HFFc6 (cell line): ENCODE measurements at regions not wholly inside any gene's neighbourhood (a gene's known extent, or its start where the extent isn't known, plus 50 kb on each side); places are given as distances from the start of the nearest gene placed in this dataset.

Experiments
- DNase-seq: peaks from one replicate; pipeline ENCODE4 v3.0.0-alpha.2; 2018
- H3K27ac Mint-ChIP-seq: 2 replicates; pipeline ENCODE4 v1.8.0; 2020; ENCODE audit warnings: mild to moderate bottlenecking, mixed read lengths
- H3K27me3 Mint-ChIP-seq: 2 replicates; pipeline ENCODE4 v1.8.0; 2021; ENCODE audit warnings: mild to moderate bottlenecking, moderate library complexity, mixed read lengths; ENCODE audit not compliant: insufficient read depth
- H3K36me3 Mint-ChIP-seq: 2 replicates; pipeline ENCODE4 v1.8.0; 2021; ENCODE audit warnings: low read depth, mixed read lengths
- H3K4me1 Mint-ChIP-seq: 2 replicates; pipeline ENCODE4 v1.8.0; 2020; ENCODE audit warnings: low read depth, mixed read lengths
- H3K4me3 Mint-ChIP-seq: 2 replicates; pipeline ENCODE4 v1.8.0; 2020; ENCODE audit warnings: mild to moderate bottlenecking, moderate library complexity, mixed read lengths
- H3K9me3 Mint-ChIP-seq: 2 replicates; pipeline ENCODE4 v1.8.0; 2020; ENCODE audit warnings: mild to moderate bottlenecking, mixed read lengths
- CTCF ChIP-seq: fragments of 200-600 bp; sonication (generic); IDR thresholded peaks from 2 replicates; pipeline ENCODE4 v1.5.0; 2021; ENCODE audit warnings: antibody characterized with exemption, mild to moderate bottlenecking

GRCh38 chr13:107969546-107969945 lies 245.8 kb downstream of the LIG4 start:
- Mint-ChIP-seq H3K27ac (no peak overlapping the region), H3K36me3 (no peaks in the 10 kb centered on the region), H3K27me3 (0 out of 2 replicates have a peak, but pooled peaks cover 2% of the 10 kb centered on the region), H3K4me1 (no peaks in the 10 kb centered on the region), H3K9me3 (peaks cover 41% of the 10 kb centered on the region), H3K4me3 (no peak overlapping the region)
- DNase-seq: no peak
- TF ChIP-seq CTCF: no peak

GRCh38 chr13:107968470-107968869 lies 246.9 kb downstream of the LIG4 start:
- DNase-seq: no peak
- H3K4me3 Mint-ChIP-seq: no peak overlapping the region
- no peaks in the 10 kb centered on the region for H3K4me1 Mint-ChIP-seq
- H3K9me3 Mint-ChIP-seq: peaks cover 49% of the 10 kb centered on the region
- no peak overlapping the region for H3K27ac Mint-ChIP-seq
- no peaks in the 10 kb centered on the region for H3K36me3 Mint-ChIP-seq
- H3K27me3 Mint-ChIP-seq: 0 out of 2 replicates have a peak, but pooled peaks cover 2% of the 10 kb centered on the region
- no peak for TF ChIP-seq CTCF

- peaks cover 51% of the 10 kb centered on the region for H3K9me3 Mint-ChIP-seq
- no peak for DNase-seq
- no peak for TF ChIP-seq CTCF
- H3K27ac Mint-ChIP-seq: no peak overlapping the region
- H3K36me3 Mint-ChIP-seq: no peaks in the 10 kb centered on the region
- no peaks in the 10 kb centered on the region for H3K27me3 Mint-ChIP-seq
- no peaks in the 10 kb centered on the region for H3K4me1 Mint-ChIP-seq
- no peak overlapping the region for H3K4me3 Mint-ChIP-seq
Observed at GRCh38 chr13:107964395-107964794, 250.9 kb downstream of the LIG4 start.

GRCh38 chr13:107961849-107962608 lies 253.3 kb downstream of the LIG4 start:
- Mint-ChIP-seq H3K9me3 (peaks cover 51% of the 10 kb centered on the region), H3K4me1 (no peaks in the 10 kb centered on the region)

GRCh38 chr13:107960301-107960700 lies 255.0 kb downstream of the LIG4 start:
- H3K27me3 Mint-ChIP-seq: no peaks in the 10 kb centered on the region
- H3K4me1 Mint-ChIP-seq: no peaks in the 10 kb centered on the region
- no peaks in the 10 kb centered on the region for H3K36me3 Mint-ChIP-seq
- peaks cover 54% of the 10 kb centered on the region for H3K9me3 Mint-ChIP-seq
- TF ChIP-seq CTCF: no peak
- no peak overlapping the region for H3K4me3 Mint-ChIP-seq
- no peak for DNase-seq
- H3K27ac Mint-ChIP-seq: no peak overlapping the region

More at GRCh38 chr13:107961849-107962608, 253.3 kb downstream of the LIG4 start:
- TF ChIP-seq CTCF: no peak
- Mint-ChIP-seq H3K27ac (no peak overlapping the region), H3K36me3 (no peaks in the 10 kb centered on the region), H3K27me3 (no peaks in the 10 kb centered on the region), H3K4me3 (no peak overlapping the region)
- no peak for DNase-seq
